Uterus (tissue), 3 donors: ENCODE measurements at regions not wholly inside any gene's neighbourhood (a gene's known extent, or its start where the extent isn't known, plus 50 kb on each side); places are given as distances from the start of the nearest gene placed in this dataset.
A peak's percentile ranks its signal among the peaks of the same experiment; 100 is the strongest.

Experiments
- DNase-seq, 2 donors: peaks; one replicate each; pipeline ENCODE4 v3.0.0-alpha.2; 2019 to 2020
- H3K27ac ChIP-seq, 2 donors: fragments of 200-600 bp; sonication (generic); 1 replicate in 1 of 2; 2 replicates in 1 of 2; pipeline ENCODE4 v1.5.1; 2016 to 2018
- H3K27me3 ChIP-seq, 2 donors: fragments of 200-600 bp; sonication (generic); one replicate each; pipeline ENCODE4 v1.5.1; 2018 to 2019; ENCODE audit warnings: control low read depth in 1 of 2
- H3K36me3 ChIP-seq, 2 donors: fragments of 200-600 bp; sonication (generic); one replicate each; pipeline ENCODE4 v1.5.1; 2019; ENCODE audit warnings: control low read depth in 1 of 2
- H3K4me1 ChIP-seq, 2 donors: fragments of 200-600 bp; sonication (generic); one replicate each; pipeline ENCODE4 v1.5.1; 2018 to 2019; ENCODE audit warnings: control low read depth in 1 of 2
- H3K4me3 ChIP-seq, 2 donors: fragments of 200-600 bp; sonication (generic); 1 replicate in 1 of 2; 2 replicates in 1 of 2; pipeline ENCODE4 v1.5.1; 2018 to 2019; ENCODE audit warnings: mild to moderate bottlenecking in 1 of 2
- H3K9me3 ChIP-seq, 2 donors: fragments of 200-600 bp; sonication (generic); one replicate each; pipeline ENCODE4 v1.5.1; 2019; ENCODE audit warnings: control low read depth in 1 of 2
- POLR2A ChIP-seq, 2 donors: fragments of 450-650 bp; IDR thresholded peaks; one replicate each; pipeline ENCODE4 v1.6.1; 2016; ENCODE audit warnings: antibody characterized with exemption in 2 of 2, mild to moderate bottlenecking in 1 of 2, moderate library complexity in 1 of 2
- intact Hi-C: fragments of 100-400 bp; cut with DNase I; formaldehyde crosslinking; loops from one replicate; pipeline ENCODE4 v1.15.1; 2023; ENCODE audit warnings: low total_unique reads
- TF ChIP-seq, protein P1 (sequence below), 4 experiments: fragments of 200-600 bp in 2 of 4; fragments of 450-650 bp in 2 of 4; sonication (generic) in 2 of 4; IDR thresholded peaks; one replicate each; pipeline ENCODE4 v1.5.1; 2016 to 2019; ENCODE audit warnings: antibody characterized with exemption in 4 of 4, mild to moderate bottlenecking in 2 of 4, moderate library complexity in 1 of 4
- donor health status: DM: yes; HTN: yes; CAD: no.

DNA sequence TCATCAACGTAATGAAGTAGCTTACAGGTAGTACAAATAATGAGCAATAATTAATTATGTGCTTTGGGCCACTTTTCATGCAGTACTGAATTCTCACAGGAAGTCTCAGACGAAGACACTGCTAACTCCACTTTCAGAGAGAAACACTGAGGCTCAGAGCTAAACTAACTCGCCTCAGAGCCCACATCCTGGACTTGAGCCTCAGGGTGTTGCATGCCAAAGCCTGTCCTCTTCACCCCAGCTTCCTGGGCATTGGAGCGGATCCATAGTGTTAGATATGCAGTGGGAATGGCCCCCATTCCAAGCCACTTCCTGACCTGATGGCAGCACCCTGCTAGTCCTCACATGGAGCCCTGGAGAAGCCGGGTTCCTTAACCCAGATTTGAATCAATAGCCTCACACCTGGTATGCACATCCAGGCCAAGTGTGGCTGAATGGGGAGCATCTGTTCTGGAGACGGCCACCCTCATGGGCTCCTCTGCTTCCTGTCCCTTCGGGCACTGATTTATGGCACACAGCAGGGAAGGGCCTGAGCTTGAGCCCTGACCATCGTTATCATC, 265.1 kb upstream of the ZNF32 start:
- H3K9me3 ChIP-seq = no peaks in the 10 kb centered on the region
- no peak overlapping the region for H3K27ac ChIP-seq
- H3K4me1 ChIP-seq = peaks cover 7 to 11% of the 10 kb centered on the region in 2 donors
- H3K4me3 ChIP-seq = no peak overlapping the region
- TF ChIP-seq, protein P1, sequence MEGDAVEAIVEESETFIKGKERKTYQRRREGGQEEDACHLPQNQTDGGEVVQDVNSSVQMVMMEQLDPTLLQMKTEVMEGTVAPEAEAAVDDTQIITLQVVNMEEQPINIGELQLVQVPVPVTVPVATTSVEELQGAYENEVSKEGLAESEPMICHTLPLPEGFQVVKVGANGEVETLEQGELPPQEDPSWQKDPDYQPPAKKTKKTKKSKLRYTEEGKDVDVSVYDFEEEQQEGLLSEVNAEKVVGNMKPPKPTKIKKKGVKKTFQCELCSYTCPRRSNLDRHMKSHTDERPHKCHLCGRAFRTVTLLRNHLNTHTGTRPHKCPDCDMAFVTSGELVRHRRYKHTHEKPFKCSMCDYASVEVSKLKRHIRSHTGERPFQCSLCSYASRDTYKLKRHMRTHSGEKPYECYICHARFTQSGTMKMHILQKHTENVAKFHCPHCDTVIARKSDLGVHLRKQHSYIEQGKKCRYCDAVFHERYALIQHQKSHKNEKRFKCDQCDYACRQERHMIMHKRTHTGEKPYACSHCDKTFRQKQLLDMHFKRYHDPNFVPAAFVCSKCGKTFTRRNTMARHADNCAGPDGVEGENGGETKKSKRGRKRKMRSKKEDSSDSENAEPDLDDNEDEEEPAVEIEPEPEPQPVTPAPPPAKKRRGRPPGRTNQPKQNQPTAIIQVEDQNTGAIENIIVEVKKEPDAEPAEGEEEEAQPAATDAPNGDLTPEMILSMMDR (IDR thresholded peaks at IDR 0.05) = no peak
- TF ChIP-seq POLR2A (IDR thresholded peaks at IDR 0.05) = no peak
- H3K36me3 ChIP-seq = no peaks in the 10 kb centered on the region
- H3K27me3 ChIP-seq = no peaks in the 10 kb centered on the region
- intact Hi-C loops = no loop called here
- no peak for DNase-seq

DNA sequence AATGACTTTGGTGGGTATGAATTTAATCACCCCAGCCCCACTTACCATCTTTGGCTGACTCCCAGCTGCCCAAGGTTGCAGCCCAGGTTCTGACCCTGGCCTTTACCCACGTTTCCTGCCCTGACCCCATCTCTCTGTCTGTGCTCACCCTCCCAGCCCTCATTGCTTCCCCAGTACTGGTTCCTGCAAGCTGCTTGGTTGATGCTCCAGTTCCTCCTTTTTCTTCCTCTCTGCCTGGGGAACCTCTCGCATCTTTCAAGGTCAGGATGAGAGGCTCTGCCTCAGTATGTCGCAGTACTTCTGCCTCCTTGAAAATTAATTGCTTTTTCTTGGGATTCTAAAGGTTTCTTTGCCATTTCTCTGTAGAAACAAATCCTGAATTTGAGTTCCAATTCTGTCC, 263.8 kb upstream of the ZNF32 start:
- Histone ChIP-seq H3K4me3 (no peak overlapping the region), H3K27ac (no peak overlapping the region)
- intact Hi-C loops = no loop called here

DNA sequence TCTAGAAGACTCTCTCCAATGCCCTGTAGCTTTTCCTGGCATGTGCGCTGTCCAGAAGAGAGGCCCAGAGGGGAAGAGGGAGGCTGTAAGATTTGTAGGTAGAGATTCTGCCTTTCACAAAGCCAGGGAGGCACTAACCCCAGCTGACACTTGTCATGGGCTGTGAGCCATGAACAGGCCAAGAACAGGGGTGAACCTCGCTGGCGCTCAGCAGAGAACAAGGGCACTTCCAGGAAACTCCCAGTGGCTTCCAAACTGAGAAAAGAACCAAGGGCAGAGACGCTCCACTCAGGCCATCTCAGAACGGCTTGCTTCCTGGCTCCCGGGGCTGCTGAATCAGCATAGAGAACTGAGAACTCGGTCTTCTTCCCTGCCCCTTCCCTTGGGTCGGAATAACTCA, 257.8 kb upstream of the ZNF32 start:
- no peaks in the 10 kb centered on the region for H3K27me3 ChIP-seq
- peak overlapping the region; percentile 64 to 68 for H3K27ac ChIP-seq
- H3K9me3 ChIP-seq = no peaks in the 10 kb centered on the region
- no peaks in the 10 kb centered on the region for H3K36me3 ChIP-seq
- TF ChIP-seq POLR2A (IDR thresholded peaks at IDR 0.05) = no peak
- TF ChIP-seq, protein P1 (IDR thresholded peaks at IDR 0.05) = no peak
- peaks cover 7 to 9% of the 10 kb centered on the region in 2 donors for H3K4me1 ChIP-seq
- H3K4me3 ChIP-seq = no peak overlapping the region
- intact Hi-C loops = no loop called here
- peak in 1 of 2 donors; percentile 32 for DNase-seq

More for the DNA sequence above, 263.8 kb upstream of the ZNF32 start:
- H3K9me3 ChIP-seq = no peaks in the 10 kb centered on the region
- H3K27me3 ChIP-seq = no peaks in the 10 kb centered on the region
- DNase-seq = no peak
- H3K4me1 ChIP-seq = peaks cover 7 to 11% of the 10 kb centered on the region in 2 donors
- TF ChIP-seq, protein P1 (IDR thresholded peaks at IDR 0.05) = no peak
- no peak for TF ChIP-seq POLR2A (IDR thresholded peaks at IDR 0.05)
- H3K36me3 ChIP-seq = no peaks in the 10 kb centered on the region

DNA sequence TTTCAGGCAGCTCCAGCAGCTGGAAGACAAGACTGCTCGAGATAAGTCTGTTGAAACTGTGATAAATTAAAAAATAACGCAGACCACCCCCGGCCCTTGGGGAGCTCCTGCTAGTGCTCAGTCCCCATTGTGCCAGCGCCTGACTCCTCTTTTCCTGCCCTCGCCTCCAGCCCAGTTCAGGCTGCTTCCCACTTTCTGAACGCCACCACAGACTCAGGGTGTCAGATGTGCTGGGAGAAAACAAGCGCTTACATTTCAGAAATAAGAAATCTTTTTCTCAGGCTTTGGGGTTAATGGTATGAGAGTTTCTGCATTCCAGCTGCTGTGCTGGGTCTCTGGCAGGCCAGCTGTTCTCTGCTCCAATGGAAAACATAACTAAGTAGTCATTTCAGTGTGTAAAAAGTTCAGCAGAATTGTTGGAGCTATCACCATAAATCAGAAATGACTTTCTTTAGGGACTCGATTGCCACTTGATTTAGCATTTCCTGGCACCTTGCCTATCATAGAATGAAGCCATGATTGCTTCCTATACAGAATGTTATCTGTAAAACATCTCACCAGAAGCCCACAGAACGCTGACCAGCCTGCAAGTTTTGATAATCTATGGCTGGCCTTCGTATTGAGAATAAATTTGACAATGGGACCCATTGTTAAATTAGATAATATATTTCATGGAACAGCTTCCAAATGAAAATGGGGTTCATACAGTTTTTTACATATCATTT, 257.0 kb upstream of the ZNF32 start:
- H3K4me1 ChIP-seq = peaks cover 1 to 7% of the 10 kb centered on the region in 2 donors
- TF ChIP-seq, protein P1 (IDR thresholded peaks at IDR 0.05) = no peak
- no peak for TF ChIP-seq POLR2A (IDR thresholded peaks at IDR 0.05)
- intact Hi-C loops = no loop called here
- no peaks in the 10 kb centered on the region for H3K9me3 ChIP-seq
- peak in 1 of 2 donors; percentile 33 for DNase-seq
- no peaks in the 10 kb centered on the region for H3K27me3 ChIP-seq
- no peaks in the 10 kb centered on the region for H3K36me3 ChIP-seq
- H3K4me3 ChIP-seq = no peak overlapping the region
- H3K27ac ChIP-seq = peak overlapping the region; percentile 64 to 68

DNA sequence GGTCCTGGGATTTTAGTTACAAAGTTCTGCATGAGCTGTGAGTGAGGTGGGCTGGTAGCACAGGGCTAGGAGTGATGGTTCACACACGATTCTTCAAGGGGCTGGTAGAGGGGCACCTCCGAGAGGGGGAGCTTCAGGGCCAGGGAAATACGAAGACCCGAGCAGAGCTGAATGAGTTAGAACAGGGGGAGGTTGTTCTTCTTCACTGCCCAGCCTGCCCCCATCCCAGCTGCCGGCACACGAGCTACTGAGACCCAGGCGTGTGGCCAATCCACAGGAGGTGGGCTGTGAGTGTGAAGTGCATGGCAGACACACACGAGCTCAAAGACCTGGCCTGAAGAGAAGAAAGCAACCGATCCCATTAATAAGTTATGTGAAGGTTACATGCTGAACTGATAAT, 256.2 kb upstream of the ZNF32 start:
- no peaks in the 10 kb centered on the region for H3K27me3 ChIP-seq
- TF ChIP-seq, protein P1 (IDR thresholded peaks at IDR 0.05) = no peak
- TF ChIP-seq POLR2A (IDR thresholded peaks at IDR 0.05) = no peak
- H3K9me3 ChIP-seq = no peaks in the 10 kb centered on the region
- no peak for DNase-seq
- H3K4me1 ChIP-seq = peaks cover 0 to 2% of the 10 kb centered on the region in 2 donors
- intact Hi-C loops = no loop called here
- peak overlapping the region; percentile 41 to 50 for H3K27ac ChIP-seq
- H3K36me3 ChIP-seq = no peaks in the 10 kb centered on the region
- H3K4me3 ChIP-seq = no peak overlapping the region
